ENCODE measurements at regions not wholly inside any gene's neighbourhood (a gene's known extent, or its start where the extent isn't known, plus 50 kb on each side); places are given as distances from the start of the nearest gene placed in this dataset.

DNA sequence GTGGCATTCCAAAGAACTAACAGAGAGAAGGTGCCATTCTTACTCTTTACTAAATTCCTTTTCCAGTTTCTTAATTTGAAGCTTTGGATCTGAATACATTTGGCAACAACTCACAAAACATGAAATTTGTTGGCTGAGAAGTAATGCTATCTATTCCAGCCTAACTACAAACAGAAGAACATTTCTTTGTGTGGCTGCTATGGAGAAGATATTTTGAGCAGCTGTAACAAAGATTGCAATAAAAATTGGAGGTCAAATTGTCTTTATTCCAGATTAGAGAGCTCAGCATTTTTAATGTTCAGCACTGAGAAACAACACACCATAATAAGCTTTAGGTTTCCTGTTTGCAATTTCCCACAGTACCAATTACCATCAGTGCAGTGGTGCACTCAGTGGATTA is 835.8 kb upstream of the FLRT2 start:
- no peak overlapping the region for H2BK15ac ChIP-seq (ENCODE audit: low read depth, poor library complexity, severe bottlenecking)
- H2BK5ac ChIP-seq (ENCODE audit: low read depth, low read length, poor library complexity, severe bottlenecking): no peak overlapping the region
- H3K4me3 ChIP-seq (ENCODE audit: insufficient read depth in 1 of 2, low read depth in 1 of 2, low read length in 2 of 2): no peak overlapping the region
- H3K27me3 ChIP-seq (ENCODE audit: control insufficient read depth in 1 of 2, insufficient read depth in 1 of 2, low read length in 2 of 2): no peaks in the 10 kb centered on the region
- no peak overlapping the region for H4K8ac ChIP-seq (ENCODE audit: low read length)
- H2BK12ac ChIP-seq (ENCODE audit: low read length in 2 of 2): no peak overlapping the region
- no peak overlapping the region for H2BK120ac ChIP-seq (ENCODE audit: low read depth, low read length)
- no peak overlapping the region for H3K4ac ChIP-seq (ENCODE audit: low read depth in 1 of 2, low read length in 2 of 2)
- no peak overlapping the region for H3K9ac ChIP-seq (ENCODE audit: low read length)
- no peak for DNase-seq
- no peak overlapping the region for H4K91ac ChIP-seq (ENCODE audit: low read length)
- H3K4me1 ChIP-seq (ENCODE audit: control insufficient read depth, insufficient read depth, low read depth, low read length): no peaks in the 10 kb centered on the region
- H3K36me3 ChIP-seq (ENCODE audit: control insufficient read depth in 1 of 2, insufficient read depth in 2 of 2, low read depth in 1 of 2, low read length in 2 of 2): no peaks in the 10 kb centered on the region
- H3K4me2 ChIP-seq (ENCODE audit: low read length, poor library complexity, severe bottlenecking): no peak overlapping the region
- no peak overlapping the region for H3K14ac ChIP-seq (ENCODE audit: low read length in 2 of 2)
- no peak overlapping the region for H3K27ac ChIP-seq (ENCODE audit: low read length, poor library complexity, severe bottlenecking)
- H3K18ac ChIP-seq (ENCODE audit: low read depth in 1 of 2, low read length in 2 of 2): no peak overlapping the region
- no peak overlapping the region for H2AFZ ChIP-seq (ENCODE audit: low read depth, low read length)
- no peaks in the 10 kb centered on the region for H3K79me1 ChIP-seq (replicated peaks; ENCODE audit: low read length, poor library complexity, severe bottlenecking)
- no peak overlapping the region for H2AK5ac ChIP-seq (ENCODE audit: low read length, severe bottlenecking)
- H3K9me3 ChIP-seq (ENCODE audit: control insufficient read depth, low read length): no peaks in the 10 kb centered on the region
- H3K23ac ChIP-seq (ENCODE audit: low read length in 2 of 2): no peak overlapping the region

DNA sequence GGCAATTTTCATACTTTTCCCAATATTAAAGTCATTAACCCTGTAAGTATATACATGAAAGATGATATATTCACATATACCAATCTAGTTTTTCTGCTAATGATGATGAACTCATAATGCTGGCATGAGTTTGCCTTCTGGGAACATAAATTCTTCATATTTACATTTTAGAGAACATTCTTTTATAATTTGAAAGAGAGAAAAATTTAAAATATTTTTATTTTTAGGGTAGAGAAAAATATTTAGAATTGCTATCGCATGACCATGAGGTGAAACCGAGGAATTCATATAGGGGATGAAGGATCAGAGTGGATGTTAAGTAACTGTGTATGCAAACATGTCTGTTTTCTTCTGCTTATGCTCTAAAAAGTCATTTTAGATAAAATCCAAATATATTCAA is 825.3 kb upstream of the FLRT2 start:
- no peak for DNase-seq
- Histone ChIP-seq H4K91ac (ENCODE audit: low read length) (no peak overlapping the region), H3K4me1 (ENCODE audit: control insufficient read depth, insufficient read depth, low read depth, low read length) (no peaks in the 10 kb centered on the region), H3K9ac (ENCODE audit: low read length) (no peak overlapping the region), H2BK12ac (ENCODE audit: low read length in 2 of 2) (no peak overlapping the region), H3K4me2 (ENCODE audit: low read length, poor library complexity, severe bottlenecking) (no peak overlapping the region), H3K14ac (ENCODE audit: low read length in 2 of 2) (no peak overlapping the region), H2AFZ (ENCODE audit: low read depth, low read length) (no peak overlapping the region), H2AK5ac (ENCODE audit: low read length, severe bottlenecking) (no peak overlapping the region), H3K18ac (ENCODE audit: low read depth in 1 of 2, low read length in 2 of 2) (no peak overlapping the region), H3K4me3 (ENCODE audit: insufficient read depth in 1 of 2, low read depth in 1 of 2, low read length in 2 of 2) (no peak overlapping the region), H3K23ac (ENCODE audit: low read length in 2 of 2) (no peak overlapping the region), H3K9me3 (ENCODE audit: control insufficient read depth, low read length) (no peaks in the 10 kb centered on the region), H3K4ac (ENCODE audit: low read depth in 1 of 2, low read length in 2 of 2) (no peak overlapping the region), H4K8ac (ENCODE audit: low read length) (no peak overlapping the region), H2BK5ac (ENCODE audit: low read depth, low read length, poor library complexity, severe bottlenecking) (no peak overlapping the region), H2BK120ac (ENCODE audit: low read depth, low read length) (no peak overlapping the region), H3K79me1 (replicated peaks; ENCODE audit: low read length, poor library complexity, severe bottlenecking) (no peaks in the 10 kb centered on the region), H3K27ac (ENCODE audit: low read length, poor library complexity, severe bottlenecking) (no peak overlapping the region), H3K36me3 (ENCODE audit: control insufficient read depth in 1 of 2, insufficient read depth in 2 of 2, low read depth in 1 of 2, low read length in 2 of 2) (no peaks in the 10 kb centered on the region), H2BK15ac (ENCODE audit: low read depth, poor library complexity, severe bottlenecking) (no peak overlapping the region), H3K27me3 (ENCODE audit: control insufficient read depth in 1 of 2, insufficient read depth in 1 of 2, low read length in 2 of 2) (no peaks in the 10 kb centered on the region)
- 80% methylated on average over 2 of the region's 2 CpGs for WGBS

DNA sequence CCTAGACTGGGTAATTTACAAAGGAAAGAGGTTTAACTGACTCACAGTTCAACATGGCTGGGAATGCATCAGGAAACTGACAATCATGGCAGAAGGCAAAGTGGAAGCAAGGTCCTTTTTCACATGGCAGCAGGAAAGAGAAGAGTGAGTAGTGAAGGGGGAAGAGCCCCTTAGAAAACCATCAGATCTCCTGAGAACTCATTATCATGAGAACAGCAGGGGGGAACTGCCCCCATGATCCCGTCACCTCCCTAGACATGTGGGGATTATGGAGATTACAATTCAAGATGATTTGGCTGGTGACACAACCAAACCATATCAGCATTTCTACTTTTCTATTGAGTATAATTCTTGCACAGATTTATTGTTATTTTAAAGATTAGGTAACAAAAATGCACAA is 822.1 kb upstream of the FLRT2 start:
- H2AFZ ChIP-seq (ENCODE audit: low read depth, low read length): no peak overlapping the region
- H2BK5ac ChIP-seq (ENCODE audit: low read depth, low read length, poor library complexity, severe bottlenecking): no peak overlapping the region
- no peak overlapping the region for H3K9ac ChIP-seq (ENCODE audit: low read length)
- H3K23ac ChIP-seq (ENCODE audit: low read length in 2 of 2): no peak overlapping the region
- H2BK120ac ChIP-seq (ENCODE audit: low read depth, low read length): no peak overlapping the region
- H3K18ac ChIP-seq (ENCODE audit: low read depth in 1 of 2, low read length in 2 of 2): no peak overlapping the region
- H3K79me1 ChIP-seq (replicated peaks; ENCODE audit: low read length, poor library complexity, severe bottlenecking): no peaks in the 10 kb centered on the region
- H3K9me3 ChIP-seq (ENCODE audit: control insufficient read depth, low read length): no peaks in the 10 kb centered on the region
- H2BK15ac ChIP-seq (ENCODE audit: low read depth, poor library complexity, severe bottlenecking): no peak overlapping the region
- no peak overlapping the region for H2BK12ac ChIP-seq (ENCODE audit: low read length in 2 of 2)
- H4K91ac ChIP-seq (ENCODE audit: low read length): no peak overlapping the region
- no peaks in the 10 kb centered on the region for H3K27me3 ChIP-seq (ENCODE audit: control insufficient read depth in 1 of 2, insufficient read depth in 1 of 2, low read length in 2 of 2)
- WGBS: no CpG with 5 or more reads among the region's 1 CpG
- H3K4me3 ChIP-seq (ENCODE audit: insufficient read depth in 1 of 2, low read depth in 1 of 2, low read length in 2 of 2): no peak overlapping the region
- H3K4ac ChIP-seq (ENCODE audit: low read depth in 1 of 2, low read length in 2 of 2): no peak overlapping the region
- H2AK5ac ChIP-seq (ENCODE audit: low read length, severe bottlenecking): no peak overlapping the region
- H3K36me3 ChIP-seq (ENCODE audit: control insufficient read depth in 1 of 2, insufficient read depth in 2 of 2, low read depth in 1 of 2, low read length in 2 of 2): no peaks in the 10 kb centered on the region
- no peak overlapping the region for H4K8ac ChIP-seq (ENCODE audit: low read length)
- H3K27ac ChIP-seq (ENCODE audit: low read length, poor library complexity, severe bottlenecking): no peak overlapping the region
- H3K14ac ChIP-seq (ENCODE audit: low read length in 2 of 2): no peak overlapping the region
- H3K4me1 ChIP-seq (ENCODE audit: control insufficient read depth, insufficient read depth, low read depth, low read length): no peaks in the 10 kb centered on the region
- no peak overlapping the region for H3K4me2 ChIP-seq (ENCODE audit: low read length, poor library complexity, severe bottlenecking)
- no peak for DNase-seq

DNA sequence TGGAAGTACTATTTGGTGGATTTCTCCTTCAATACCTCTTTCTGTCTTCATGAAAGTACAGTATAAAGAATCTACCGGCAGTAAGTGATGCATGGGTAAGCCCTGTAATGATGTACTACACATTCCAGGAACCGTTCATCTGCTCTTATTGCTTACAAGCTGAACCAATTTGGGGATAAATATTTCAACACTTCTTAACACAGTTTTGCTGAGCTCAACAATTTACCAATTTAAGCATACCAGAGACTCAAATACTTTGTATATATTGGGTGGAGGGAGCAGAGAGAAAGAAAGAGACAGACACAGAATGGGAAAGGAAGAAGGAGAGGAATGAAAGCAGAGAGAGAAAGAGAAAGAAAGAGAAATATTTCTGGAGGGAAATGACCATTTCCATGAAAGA is 821.1 kb upstream of the FLRT2 start:
- no peak for DNase-seq
- 86% methylated on average over 2 of the region's 2 CpGs for WGBS
- H2BK120ac ChIP-seq (ENCODE audit: low read depth, low read length): no peak overlapping the region
- no peak overlapping the region for H3K23ac ChIP-seq (ENCODE audit: low read length in 2 of 2)
- H2BK15ac ChIP-seq (ENCODE audit: low read depth, poor library complexity, severe bottlenecking): no peak overlapping the region
- no peak overlapping the region for H4K91ac ChIP-seq (ENCODE audit: low read length)
- H3K27ac ChIP-seq (ENCODE audit: low read length, poor library complexity, severe bottlenecking): no peak overlapping the region
- no peaks in the 10 kb centered on the region for H3K36me3 ChIP-seq (ENCODE audit: control insufficient read depth in 1 of 2, insufficient read depth in 2 of 2, low read depth in 1 of 2, low read length in 2 of 2)
- no peaks in the 10 kb centered on the region for H3K9me3 ChIP-seq (ENCODE audit: control insufficient read depth, low read length)
- no peaks in the 10 kb centered on the region for H3K79me1 ChIP-seq (replicated peaks; ENCODE audit: low read length, poor library complexity, severe bottlenecking)
- H3K4me2 ChIP-seq (ENCODE audit: low read length, poor library complexity, severe bottlenecking): no peak overlapping the region
- H3K14ac ChIP-seq (ENCODE audit: low read length in 2 of 2): no peak overlapping the region
- H4K8ac ChIP-seq (ENCODE audit: low read length): no peak overlapping the region
- H2BK12ac ChIP-seq (ENCODE audit: low read length in 2 of 2): no peak overlapping the region
- H2BK5ac ChIP-seq (ENCODE audit: low read depth, low read length, poor library complexity, severe bottlenecking): no peak overlapping the region
- no peak overlapping the region for H2AK5ac ChIP-seq (ENCODE audit: low read length, severe bottlenecking)
- H3K4me3 ChIP-seq (ENCODE audit: insufficient read depth in 1 of 2, low read depth in 1 of 2, low read length in 2 of 2): no peak overlapping the region
- H3K9ac ChIP-seq (ENCODE audit: low read length): no peak overlapping the region
- no peak overlapping the region for H3K18ac ChIP-seq (ENCODE audit: low read depth in 1 of 2, low read length in 2 of 2)
- no peak overlapping the region for H3K4ac ChIP-seq (ENCODE audit: low read depth in 1 of 2, low read length in 2 of 2)
- no peaks in the 10 kb centered on the region for H3K27me3 ChIP-seq (ENCODE audit: control insufficient read depth in 1 of 2, insufficient read depth in 1 of 2, low read length in 2 of 2)
- H2AFZ ChIP-seq (ENCODE audit: low read depth, low read length): no peak overlapping the region
- H3K4me1 ChIP-seq (ENCODE audit: control insufficient read depth, insufficient read depth, low read depth, low read length): no peaks in the 10 kb centered on the region
